Stimulated activated CD4-positive, alpha-beta T cell treated with anti-CD3 and anti-CD28 coated beads, Interleukin-4, amount 100 ng/mL, for 48 hours (primary cell): ENCODE measurements at regions not wholly inside any gene's neighbourhood (a gene's known extent, or its start where the extent isn't known, plus 50 kb on each side); places are given as distances from the start of the nearest gene placed in this dataset.

Experiments
- DNase-seq, 2 donors: peaks; one replicate each; pipeline ENCODE4 v3.0.0-alpha.2; 2020; ENCODE audit warnings: low read depth in 2 of 2

DNA sequence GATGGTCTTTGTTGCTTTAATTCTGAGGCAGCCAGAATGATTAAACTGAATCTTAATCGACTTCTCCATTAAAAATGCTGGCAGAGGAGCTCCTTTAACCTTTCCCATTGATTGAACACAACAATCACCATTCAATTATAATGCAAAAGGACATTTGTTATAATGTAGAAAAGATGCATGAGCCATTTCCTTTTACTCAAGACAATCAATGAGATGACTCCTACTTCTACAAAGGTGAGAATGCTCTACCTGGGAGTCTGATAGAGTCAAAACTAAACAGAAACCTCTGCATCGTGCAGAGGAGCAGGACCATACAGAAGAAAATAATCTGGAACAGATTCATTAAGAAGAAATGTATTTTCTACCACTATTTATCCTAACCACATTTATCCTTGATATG is 253.6 kb upstream of the DACH1 start:
- no peak for DNase-seq

GRCh38 chr13:72113931-72114330 is 246.9 kb upstream of the DACH1 start:
- no peak for DNase-seq

DNA sequence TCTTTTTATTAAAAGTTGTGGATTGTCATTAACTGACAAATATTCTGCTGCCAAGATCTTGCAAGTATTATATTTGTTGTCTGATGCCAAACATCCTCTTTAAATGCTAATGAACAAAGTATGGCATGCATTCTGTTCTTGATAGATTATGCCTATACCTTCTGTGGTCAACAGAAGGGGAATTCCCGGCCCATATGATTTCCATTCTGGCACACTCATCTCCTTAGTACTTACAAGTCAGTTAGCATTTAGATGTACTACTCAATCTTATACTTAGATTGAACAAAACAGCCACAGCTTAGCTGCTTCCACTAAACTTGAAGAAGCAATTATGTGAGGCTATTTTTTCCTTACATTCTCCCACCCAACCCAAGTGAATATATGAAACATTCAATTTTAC is 246.1 kb upstream of the DACH1 start:
- no peak for DNase-seq

DNA sequence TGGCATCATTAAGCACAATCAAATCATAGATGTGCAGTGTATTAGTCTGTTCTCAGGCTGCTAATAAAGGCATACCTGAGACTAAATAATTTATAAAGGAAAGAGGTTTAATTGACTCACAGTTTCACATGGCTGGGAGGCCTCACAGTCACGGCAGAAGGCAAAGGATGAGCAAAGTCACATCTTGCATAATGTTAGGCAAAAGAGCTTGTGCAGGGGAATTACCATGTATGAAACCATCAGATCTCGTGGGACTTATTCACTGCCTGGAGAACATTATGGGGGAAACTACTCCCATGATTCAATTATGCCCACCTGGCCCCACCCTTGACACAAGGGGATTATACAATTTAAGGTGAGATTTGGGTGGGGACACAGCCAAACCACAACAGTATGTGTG is 245.2 kb upstream of the DACH1 start:
- DNase-seq = no peak

- no peak for DNase-seq
Measured at GRCh38 chr13:72109863-72110262, 242.9 kb upstream of the DACH1 start.

DNA sequence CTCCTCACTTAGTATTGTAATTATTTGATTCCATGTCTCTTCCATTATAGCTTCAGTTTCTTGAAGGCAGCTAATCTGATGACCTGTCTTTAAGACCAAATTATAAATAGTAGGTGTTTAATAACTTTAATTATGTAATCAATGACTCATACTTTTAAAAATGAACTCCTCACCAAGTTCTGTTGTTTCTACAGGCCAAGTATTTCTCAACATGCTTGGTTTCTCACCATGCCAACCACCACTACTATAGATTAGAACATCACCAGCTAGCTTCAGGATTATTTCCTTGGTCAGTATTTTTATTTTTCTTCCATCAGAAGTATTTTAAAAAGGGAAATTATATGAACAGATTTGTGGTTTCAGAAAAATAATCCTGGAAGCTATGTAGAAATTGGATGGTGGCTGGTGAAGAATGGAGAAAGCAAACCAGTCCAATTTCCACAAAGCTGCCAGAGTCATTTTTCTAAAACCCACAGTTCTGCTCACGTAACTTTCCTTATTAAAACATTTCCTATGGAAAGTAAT is 237.7 kb upstream of the DACH1 start:
- DNase-seq = no peak

GRCh38 chr13:72101768-72102400 is 234.9 kb upstream of the DACH1 start:
- no peak for DNase-seq

DNA sequence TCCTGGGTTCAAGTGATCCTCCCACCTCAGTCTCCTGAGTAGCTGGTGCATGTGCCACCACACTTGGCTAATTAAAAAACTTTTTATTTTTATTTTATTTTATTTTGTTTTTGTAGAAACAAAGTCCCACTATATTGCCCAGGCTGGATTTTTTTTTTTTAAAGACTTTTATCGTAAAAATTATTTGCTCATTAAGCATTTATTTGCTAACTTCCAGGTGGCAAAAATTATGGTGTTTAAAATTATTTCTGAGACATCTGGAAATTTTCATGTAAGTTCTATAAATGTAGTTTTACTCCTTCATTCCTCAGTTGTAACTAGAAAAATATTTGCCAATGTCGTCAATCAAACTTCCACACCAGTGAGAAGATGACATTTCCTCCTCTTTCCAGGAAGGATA is 233.3 kb upstream of the DACH1 start:
- no peak for DNase-seq

DNA sequence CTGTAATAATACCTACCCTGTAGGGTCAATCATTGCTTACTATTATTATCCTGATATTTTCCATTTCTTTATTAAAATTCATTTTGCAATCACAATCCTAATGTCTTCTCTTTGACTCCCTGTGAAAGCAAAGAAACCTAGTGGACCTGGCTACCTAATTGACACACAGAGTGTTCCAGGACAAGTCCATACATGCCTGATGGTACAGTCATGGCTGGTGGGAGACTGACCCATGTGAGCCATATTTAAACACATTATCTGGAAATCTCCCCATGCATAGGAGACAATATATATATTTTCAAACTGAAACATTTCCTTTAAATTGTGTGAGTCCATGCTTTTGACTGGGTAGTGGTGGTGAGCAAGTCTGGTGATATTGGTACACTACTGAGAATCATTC is 230.6 kb upstream of the DACH1 start:
- DNase-seq = no peak

- no peak for DNase-seq
Measured at GRCh38 chr13:72093262-72093661, 226.3 kb upstream of the DACH1 start.

GRCh38 chr13:72074663-72075062 is 207.7 kb upstream of the DACH1 start:
- no peak for DNase-seq

DNA sequence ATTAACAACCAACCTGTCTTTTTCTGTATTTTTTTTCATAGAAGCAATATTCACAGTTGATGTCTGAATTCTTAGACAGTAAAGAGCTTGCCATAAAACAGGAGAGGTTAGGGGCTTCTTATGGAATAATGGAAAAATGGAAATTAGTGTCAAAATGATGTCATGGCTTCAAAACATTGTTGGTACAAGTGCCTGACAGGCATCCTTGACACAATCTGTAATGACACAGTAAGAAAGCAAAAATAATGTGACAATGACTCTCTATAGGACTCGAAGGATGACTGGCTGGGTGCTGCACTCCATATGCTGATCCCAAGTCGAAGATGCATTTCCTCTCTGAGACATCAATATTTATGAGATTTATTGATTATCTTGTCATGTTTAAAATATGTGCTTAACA is 205.3 kb upstream of the DACH1 start:
- no peak for DNase-seq

DNA sequence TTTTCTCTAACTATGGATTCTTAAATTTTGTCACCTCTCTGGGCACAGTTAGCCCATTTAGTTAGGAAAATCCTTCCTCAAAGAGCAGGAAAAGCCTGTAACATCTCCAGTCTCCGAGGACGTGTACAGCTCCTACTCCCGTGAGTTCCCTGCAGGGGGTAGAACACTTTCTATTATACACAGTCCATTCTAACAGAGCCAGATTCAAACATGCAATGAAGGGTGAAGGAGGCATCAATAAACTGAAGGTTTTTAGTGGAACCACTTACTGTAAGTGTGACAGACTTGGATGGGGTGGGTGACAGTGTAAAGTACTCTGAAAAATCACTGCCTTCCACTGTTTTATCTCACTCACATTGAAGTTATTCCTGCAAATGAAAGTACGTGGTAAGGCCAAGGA is 204.7 kb upstream of the DACH1 start:
- DNase-seq = no peak

GRCh38 chr13:72062566-72062965 is 195.6 kb upstream of the DACH1 start:
- DNase-seq = no peak

GRCh38 chr13:72061613-72062012 is 194.6 kb upstream of the DACH1 start:
- DNase-seq = no peak

GRCh38 chr13:72050251-72050650 is 183.2 kb upstream of the DACH1 start:
- no peak for DNase-seq

DNA sequence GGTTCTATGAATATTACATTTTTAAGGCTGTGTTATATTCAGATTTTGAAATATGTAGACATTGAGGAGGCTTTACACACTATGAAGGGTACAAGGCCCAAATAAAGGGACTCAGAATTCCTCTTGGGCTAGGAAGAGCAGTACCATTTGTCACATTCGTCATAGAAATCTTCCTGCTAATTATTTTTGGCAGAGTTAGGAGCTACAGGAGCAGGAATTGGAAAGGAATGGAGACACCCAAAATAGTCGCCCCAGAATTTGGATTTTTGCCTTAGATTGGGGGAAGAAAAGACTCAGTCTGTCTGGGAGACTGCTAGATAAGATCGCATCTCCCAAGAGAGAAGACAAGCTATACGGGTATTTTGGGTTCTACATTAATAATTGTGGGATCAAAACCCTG is 176.4 kb upstream of the DACH1 start:
- DNase-seq = no peak

DNA sequence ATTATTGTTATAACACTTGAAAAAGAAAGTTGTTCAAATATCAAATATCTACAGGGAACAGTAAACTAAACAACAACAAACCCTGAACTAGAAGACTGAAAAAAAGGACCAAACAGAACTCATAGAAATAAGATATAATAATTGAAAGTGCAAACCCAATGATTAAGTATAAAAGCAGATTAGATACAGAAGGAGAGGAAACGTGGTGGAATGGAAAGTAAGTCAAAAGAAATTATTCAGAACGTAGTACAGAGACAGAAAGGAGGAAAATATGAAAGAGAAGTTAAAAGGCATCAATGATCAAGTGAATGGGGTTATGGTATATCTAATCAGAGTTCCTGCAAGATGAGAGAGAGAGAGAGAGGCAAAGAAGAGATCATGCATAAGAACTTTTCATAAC is 174.2 kb upstream of the DACH1 start:
- no peak for DNase-seq

DNA sequence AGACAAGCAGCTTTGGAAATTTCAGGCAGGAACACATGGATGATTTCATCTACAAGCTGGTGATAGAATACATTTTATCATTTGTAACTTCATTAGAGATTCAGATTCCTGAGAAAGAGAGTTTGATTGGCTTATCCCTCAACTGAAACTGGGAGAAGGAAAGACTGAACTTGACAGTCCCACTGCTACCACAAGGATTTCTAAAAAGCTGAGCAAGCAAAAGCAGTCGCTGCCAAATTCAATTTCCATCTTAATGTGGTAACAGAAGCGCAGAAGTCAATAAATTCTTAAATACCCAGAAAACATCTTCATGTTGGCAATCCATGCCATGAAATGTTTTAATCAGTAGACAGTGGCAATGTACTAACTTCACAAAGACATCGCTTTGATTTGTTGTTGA is 172.1 kb upstream of the DACH1 start:
- no peak for DNase-seq

- no peak for DNase-seq
Measured at GRCh38 chr13:72029981-72030380, 163.0 kb upstream of the DACH1 start.

GRCh38 chr13:72025836-72026235 is 158.8 kb upstream of the DACH1 start:
- no peak for DNase-seq

- no peak for DNase-seq
Measured at GRCh38 chr13:72023895-72024294, 156.9 kb upstream of the DACH1 start.

DNA sequence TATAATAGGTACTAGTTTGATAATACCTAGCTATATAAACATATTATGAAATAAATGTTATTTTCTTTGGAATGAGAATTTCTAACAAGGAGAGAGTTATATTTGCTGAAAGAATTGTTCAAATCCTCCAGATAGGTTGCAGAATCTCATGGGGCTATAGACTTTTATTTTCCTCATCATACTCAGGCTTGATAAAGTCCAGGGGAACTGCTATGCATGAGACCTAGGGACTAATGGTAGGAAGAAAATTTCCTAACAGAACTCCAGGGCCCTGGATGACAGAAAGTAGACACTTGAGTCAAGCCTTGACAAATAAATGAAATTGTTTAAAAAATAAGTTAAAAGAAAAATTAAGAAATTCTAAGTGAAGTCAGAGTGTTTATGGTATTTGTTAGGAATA is 138.5 kb upstream of the DACH1 start:
- DNase-seq = no peak

DNA sequence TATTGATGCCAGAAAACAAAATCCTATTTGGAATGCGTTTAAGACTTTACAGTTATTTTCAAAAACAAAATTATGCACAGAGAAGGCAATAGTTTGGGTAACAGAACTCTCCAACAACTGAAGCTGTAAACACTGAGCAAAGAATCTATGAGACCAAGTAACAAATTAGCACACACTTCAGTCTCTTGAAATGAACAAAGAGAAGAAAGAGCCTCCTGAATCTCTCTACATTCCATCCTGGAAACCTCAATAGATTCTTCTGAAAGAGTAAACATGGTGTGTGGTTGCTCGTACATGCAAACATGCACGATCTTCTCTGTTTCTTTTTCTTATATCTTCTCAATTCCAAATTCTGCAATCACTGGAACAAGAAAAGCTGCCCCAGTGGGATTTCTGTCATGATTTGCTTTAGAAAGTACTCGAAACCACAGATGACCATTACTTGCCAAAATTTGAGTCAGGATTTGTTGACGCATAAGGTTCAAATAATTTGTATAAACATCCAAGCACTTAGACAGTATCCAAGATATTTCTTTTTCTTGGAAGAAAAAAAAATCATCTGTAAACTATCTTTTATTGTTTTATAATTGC is 137.9 kb upstream of the DACH1 start:
- DNase-seq = no peak
